ENCODE measurements at regions not wholly inside any gene's neighbourhood (a gene's known extent, or its start where the extent isn't known, plus 50 kb on each side); places are given as distances from the start of the nearest gene placed in this dataset.
"Not testable (repeated sequence)": the region's sequence is repeated elsewhere in the genome, so short reads cannot be mapped to it uniquely, and the experiment has no call there.

- ATAC-seq (no peak), DNase-seq (no peak)
- intact Hi-C loops (cut with DNase I): no loop called here
Measured at GRCh38 chr1:173377266-173377665, 99.9 kb upstream of the PRDX6 start.

- DNase-seq (no peak), ATAC-seq (no peak)
- intact Hi-C loops (cut with DNase I): no loop called here
Measured at GRCh38 chr1:173383351-173383750, 93.8 kb upstream of the PRDX6 start.

DNA sequence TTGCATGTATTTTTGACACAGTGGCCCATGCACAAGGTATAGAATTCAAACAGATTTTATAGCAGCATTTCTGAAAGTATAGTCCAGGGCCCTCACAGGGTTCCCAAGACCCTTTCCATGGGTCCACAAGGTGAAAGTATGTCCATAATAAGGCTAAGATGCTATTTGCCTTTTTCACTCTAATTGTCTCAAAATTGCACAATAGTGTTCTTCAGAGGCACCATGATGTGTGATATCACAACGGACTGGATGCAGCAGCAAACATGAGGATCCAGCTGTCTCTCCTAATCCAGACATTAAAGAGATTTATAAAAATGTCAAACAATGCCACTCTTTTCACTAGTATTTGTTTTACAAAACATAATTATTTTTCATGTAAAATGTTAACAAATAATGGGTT, 88.8 kb upstream of the PRDX6 start:
- DNase-seq (no peak), ATAC-seq (no peak)
- intact Hi-C loops (cut with DNase I): no loop called here

- ATAC-seq: peak; percentile 93 to 95
- intact Hi-C loops (cut with DNase I): no loop called here
- DNase-seq: no peak
Measured at GRCh38 chr1:173392895-173393658, 84.1 kb upstream of the PRDX6 start.

DNA sequence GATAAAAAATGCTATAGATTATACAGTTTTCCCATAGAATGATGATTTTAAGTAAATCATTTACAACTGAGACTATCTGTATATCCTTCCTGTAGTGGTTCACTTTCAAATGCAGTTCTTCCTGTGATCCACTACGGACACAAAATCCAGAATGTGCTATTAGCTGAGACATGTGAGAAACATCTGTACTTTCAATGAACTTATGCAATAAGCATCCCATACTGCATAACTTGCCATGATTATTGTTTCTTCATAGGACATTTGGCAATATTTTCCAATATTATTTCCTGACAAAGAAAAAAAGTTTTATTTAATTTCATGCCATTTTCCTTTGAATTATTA, 83.5 kb upstream of the PRDX6 start:
- intact Hi-C loops (cut with DNase I): no loop called here
- ATAC-seq: no peak
- no peak for DNase-seq

- DNase-seq; ATAC-seq; intact Hi-C loops (cut with DNase I): not testable (repeated sequence)
Measured at GRCh38 chr1:173394813-173395212, 82.3 kb upstream of the PRDX6 start.

- no peak for ATAC-seq
- DNase-seq: no peak
- intact Hi-C loops (cut with DNase I): no loop called here
Measured at GRCh38 chr1:173395762-173396161, 81.4 kb upstream of the PRDX6 start.

GRCh38 chr1:173400387-173400995, 76.6 kb upstream of the PRDX6 start:
- DNase-seq: no peak
- no peak for ATAC-seq
- intact Hi-C loops (cut with DNase I): loop anchor here in 1 of 2 donors (10.0 kb wide), 2 partner anchors 146 to 586 kb away; no protein-coding TSS in a partner anchor

DNA sequence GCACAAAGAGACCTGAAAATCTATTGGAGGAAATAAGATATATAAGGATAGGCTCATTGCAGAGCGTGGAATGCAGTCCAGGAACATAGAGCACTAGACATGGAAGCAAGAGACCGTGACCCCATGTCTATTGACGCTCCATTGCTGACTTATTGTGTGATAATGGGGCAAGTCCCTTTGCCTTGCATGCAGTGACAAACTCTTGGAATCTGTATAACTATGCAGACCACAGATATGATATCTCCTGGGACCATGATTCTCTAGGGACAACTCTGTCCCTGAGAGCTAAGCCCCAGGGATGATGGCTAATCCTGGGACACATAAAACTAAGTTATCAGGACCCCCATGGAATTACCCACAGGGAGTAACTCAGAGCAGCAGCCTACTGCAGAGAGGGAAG, 73.1 kb upstream of the PRDX6 start:
- intact Hi-C loops (cut with DNase I): loop anchor here in 1 of 2 donors (10.0 kb wide), 2 partner anchors 149 to 589 kb away; no protein-coding TSS in a partner anchor
- ATAC-seq (no peak), DNase-seq (no peak)

GRCh38 chr1:173405281-173405680, 71.9 kb upstream of the PRDX6 start:
- intact Hi-C loops (cut with DNase I): loop anchor here in 1 of 2 donors (10.0 kb wide), 2 partner anchors 150 to 590 kb away; no protein-coding TSS in a partner anchor
- DNase-seq (no peak), ATAC-seq (no peak)

DNA sequence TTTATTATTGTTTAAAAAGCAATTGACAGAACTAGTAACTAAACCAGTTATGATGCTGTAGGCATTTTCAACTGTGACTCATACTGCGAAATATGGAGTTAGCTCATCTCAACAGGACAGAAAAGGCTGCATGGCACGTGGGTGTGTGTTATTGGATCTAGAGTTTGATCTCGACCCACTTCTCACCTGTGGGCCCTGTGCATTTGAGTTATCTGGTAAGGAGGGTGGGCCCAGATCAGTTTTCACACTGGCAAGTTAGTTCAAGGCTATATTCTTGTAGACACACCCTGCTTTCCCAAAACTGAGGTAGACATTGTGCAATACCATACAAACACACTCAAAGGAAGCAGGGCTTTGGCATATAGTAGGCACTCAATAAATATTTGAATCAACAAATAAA, 71.3 kb upstream of the PRDX6 start:
- intact Hi-C loops (cut with DNase I): loop anchor here in 1 of 2 donors (10.0 kb wide), 2 partner anchors 151 to 591 kb away; no protein-coding TSS in a partner anchor
- ATAC-seq (peak in 1 of 2 donors; percentile 43), DNase-seq (no peak)

DNA sequence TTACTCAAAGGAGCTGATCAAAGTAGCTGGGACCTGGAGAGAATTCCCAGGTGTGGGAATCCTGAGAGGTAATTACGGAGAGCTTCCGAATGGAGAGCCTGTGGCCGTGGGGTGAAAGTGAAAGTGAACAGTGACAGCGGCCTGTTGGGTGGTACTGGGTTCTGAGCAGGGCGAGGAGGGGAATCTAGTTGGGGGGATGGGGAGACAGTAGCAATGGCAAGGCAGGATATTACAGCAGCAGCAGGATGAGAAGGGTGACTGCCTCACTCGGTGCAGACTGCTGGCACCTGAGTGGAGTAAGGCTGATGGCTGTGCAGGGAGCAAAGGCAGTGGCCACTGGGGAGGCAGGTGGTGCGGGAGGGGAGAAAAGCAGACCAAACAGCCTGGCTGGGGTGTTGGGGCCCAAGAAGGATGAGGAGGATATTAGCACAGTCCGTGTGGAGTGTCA, 70.3 kb upstream of the PRDX6 start:
- intact Hi-C loops (cut with DNase I): loop anchor here in 1 of 2 donors (10.0 kb wide), 2 partner anchors 152 to 592 kb away; no protein-coding TSS in a partner anchor
- DNase-seq: no peak

GRCh38 chr1:173407846-173408245, 69.3 kb upstream of the PRDX6 start:
- ATAC-seq: no peak
- intact Hi-C loops (cut with DNase I): loop anchor here in 1 of 2 donors (10.0 kb wide), 2 partner anchors 153 to 593 kb away; no protein-coding TSS in a partner anchor

More for the DNA sequence above, 70.3 kb upstream of the PRDX6 start:
- no peak for ATAC-seq

DNA sequence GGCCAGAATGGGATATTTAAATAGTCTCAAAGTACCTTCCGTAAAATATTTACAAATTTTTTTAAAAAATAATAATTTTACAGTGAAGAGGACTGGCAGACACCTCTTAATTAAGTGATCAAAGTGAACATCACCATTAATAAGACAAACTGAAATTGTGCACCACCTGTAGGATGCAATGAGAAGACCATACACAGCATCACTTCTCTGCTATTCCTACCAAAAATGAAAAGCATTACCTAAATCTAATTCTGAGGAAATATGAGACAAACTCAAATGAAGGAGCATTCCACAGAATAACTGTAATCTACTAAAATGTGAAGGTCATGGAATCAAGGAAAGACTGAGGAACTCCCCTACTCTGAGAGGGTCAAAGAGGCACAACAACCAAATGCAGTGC, 68.2 kb upstream of the PRDX6 start:
- no peak for ATAC-seq
- intact Hi-C loops (cut with DNase I): loop anchor here in 1 of 2 donors (10.0 kb wide), 2 partner anchors 154 to 594 kb away; no protein-coding TSS in a partner anchor
- DNase-seq: no peak

More at GRCh38 chr1:173407846-173408245, 69.3 kb upstream of the PRDX6 start:
- DNase-seq: no peak

DNA sequence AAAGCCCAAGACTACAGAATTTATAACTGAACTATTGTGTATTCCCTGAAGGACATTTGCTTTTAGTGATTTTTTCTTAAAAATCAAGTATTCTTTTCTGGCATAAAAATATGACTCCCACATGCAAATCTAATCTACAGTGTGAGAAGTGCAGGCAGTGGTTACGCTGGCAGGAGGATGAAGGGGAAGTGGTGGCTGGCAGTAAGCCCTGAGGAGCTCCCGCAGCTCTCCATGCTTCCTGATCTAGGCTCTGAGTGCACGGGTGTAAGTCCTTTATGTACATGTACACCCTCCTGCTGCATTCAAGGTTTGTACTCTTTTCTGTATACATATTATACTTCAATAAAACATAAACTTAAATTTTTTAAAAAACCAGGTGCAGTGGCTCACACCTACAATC, 67.5 kb upstream of the PRDX6 start:
- DNase-seq (peak; percentile 61), ATAC-seq (peak; percentile 59 to 84)
- intact Hi-C loops (cut with DNase I): loop anchor here (10.0 kb wide), 3 partner anchors 155 to 665 kb away; no protein-coding TSS in a partner anchor

DNA sequence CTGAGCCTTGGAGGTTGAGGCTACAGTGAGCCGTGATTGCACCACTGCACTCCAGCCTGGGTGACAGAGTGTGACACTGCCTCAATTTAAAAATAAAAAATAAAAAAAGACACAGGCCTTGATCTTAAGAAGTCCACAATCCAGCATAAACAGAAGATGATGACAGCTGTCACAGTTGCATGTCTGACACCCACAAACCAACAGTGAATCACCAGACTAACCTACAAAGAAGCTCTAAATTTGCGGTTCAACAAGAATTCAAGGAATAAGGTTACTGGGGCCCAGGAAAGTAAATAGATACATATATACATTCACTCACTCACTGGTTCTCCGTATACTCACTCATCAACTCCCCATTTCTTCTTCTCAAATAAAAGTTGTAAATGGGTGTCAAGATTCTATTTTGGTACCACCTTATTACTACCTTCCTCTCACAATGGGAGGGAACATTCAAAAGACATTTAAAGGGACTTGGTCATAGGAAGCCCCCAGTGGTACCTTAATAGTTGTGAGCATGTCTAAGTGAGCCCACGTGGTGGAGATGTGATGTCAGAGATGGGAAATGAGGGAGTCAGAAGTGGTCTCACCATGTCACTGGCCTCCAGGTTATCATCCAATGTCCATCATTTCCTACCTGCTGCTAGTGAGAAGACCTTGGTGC, 66.9 kb upstream of the PRDX6 start:
- DNase-seq: no peak
- intact Hi-C loops (cut with DNase I): loop anchor here in 1 of 2 donors (10.0 kb wide), 2 partner anchors 155 to 665 kb away; no protein-coding TSS in a partner anchor
- ATAC-seq: no peak

- intact Hi-C loops (cut with DNase I): loop anchor here in 1 of 2 donors (10.0 kb wide), 2 partner anchors 156 to 666 kb away; no protein-coding TSS in a partner anchor
- DNase-seq: no peak
Measured at GRCh38 chr1:173410794-173411236, 66.3 kb upstream of the PRDX6 start.

GRCh38 chr1:173411835-173412742, 65.0 kb upstream of the PRDX6 start:
- ATAC-seq (peak in 1 of 2 donors; percentile 66), DNase-seq (no peak)
- intact Hi-C loops (cut with DNase I): loop anchor here in 1 of 2 donors (10.0 kb wide), 2 partner anchors 157 to 667 kb away; no protein-coding TSS in a partner anchor

More at GRCh38 chr1:173410794-173411236, 66.3 kb upstream of the PRDX6 start:
- no peak for ATAC-seq
